Hindlimb muscle (tissue), 1 donor: ENCODE measurements at regions not wholly inside any gene's neighbourhood (a gene's known extent, or its start where the extent isn't known, plus 50 kb on each side); places are given as distances from the start of the nearest gene placed in this dataset.
"Not testable (repeated sequence)": the region's sequence is repeated elsewhere in the genome, so short reads cannot be mapped to it uniquely, and the experiment has no call there.

Experiments used
- DNase-seq: peaks from one replicate; pipeline ENCODE4 v3.0.0-alpha.2; 2013

DNA sequence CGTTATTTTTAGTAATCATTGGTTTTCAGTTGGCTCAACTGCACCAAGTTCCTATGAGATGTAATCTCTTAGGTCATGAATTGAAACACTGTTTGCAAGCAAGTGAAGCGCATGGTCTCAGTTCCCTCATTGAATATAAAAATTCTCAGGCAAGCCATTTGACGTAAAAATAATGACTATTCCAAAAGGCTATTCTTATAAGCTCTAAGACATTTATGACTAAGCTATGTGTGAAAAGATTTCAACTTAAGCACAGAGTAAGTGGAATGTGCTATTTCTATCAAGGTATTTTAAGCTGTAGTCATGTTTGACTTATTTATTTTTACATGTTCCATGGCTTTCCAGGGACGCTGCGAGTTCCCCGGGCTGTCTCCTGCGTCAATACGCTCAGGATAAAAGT, 248.5 kb downstream of the THBS2 start:
- DNase-seq: no peak

GRCh38 chr6:169000022-169000421, 253.6 kb downstream of the THBS2 start:
- no peak for DNase-seq

GRCh38 chr6:168999392-168999791, 254.3 kb downstream of the THBS2 start:
- DNase-seq: no peak

DNA sequence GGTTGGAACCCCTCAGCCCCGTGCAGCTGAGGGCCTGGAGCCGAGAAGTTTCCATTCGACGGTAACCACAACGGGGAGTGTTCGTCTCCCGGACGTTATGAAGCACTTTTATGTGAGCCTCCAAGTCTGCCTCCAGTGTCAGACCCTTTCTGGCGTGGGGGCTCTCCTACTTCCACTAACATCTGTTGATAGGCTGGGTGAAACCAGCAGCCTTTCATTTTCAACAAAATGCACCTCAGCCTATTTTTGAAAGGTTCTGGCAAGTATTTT, 257.4 kb downstream of the THBS2 start:
- no peak for DNase-seq

GRCh38 chr6:168995526-168996355, 257.9 kb downstream of the THBS2 start:
- peak; percentile 40 for DNase-seq

DNA sequence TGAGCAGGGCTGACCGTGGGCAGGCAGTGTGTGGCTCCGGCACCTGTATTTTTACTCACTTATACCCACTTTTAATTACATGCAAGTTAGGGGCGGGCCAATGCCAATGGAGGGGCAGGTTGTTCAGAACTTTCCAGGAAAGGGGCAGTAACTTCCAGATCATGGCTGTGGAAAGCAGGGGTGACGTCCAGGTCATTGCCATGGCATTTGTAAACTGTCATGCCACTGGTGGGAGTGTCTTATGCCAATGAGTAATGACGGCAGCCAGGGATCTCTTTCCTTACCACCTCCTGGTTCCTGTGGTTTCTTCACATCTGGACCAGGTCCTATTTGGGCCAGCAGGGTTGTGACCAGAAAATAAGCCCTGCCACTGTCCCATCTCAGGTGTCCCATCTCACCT, 258.7 kb downstream of the THBS2 start:
- DNase-seq: no peak

- no peak for DNase-seq
Observed at GRCh38 chr6:168992446-168993144, 261.1 kb downstream of the THBS2 start.

- DNase-seq: not testable (repeated sequence)
Observed at GRCh38 chr6:168991695-168992094, 262.0 kb downstream of the THBS2 start.

DNA sequence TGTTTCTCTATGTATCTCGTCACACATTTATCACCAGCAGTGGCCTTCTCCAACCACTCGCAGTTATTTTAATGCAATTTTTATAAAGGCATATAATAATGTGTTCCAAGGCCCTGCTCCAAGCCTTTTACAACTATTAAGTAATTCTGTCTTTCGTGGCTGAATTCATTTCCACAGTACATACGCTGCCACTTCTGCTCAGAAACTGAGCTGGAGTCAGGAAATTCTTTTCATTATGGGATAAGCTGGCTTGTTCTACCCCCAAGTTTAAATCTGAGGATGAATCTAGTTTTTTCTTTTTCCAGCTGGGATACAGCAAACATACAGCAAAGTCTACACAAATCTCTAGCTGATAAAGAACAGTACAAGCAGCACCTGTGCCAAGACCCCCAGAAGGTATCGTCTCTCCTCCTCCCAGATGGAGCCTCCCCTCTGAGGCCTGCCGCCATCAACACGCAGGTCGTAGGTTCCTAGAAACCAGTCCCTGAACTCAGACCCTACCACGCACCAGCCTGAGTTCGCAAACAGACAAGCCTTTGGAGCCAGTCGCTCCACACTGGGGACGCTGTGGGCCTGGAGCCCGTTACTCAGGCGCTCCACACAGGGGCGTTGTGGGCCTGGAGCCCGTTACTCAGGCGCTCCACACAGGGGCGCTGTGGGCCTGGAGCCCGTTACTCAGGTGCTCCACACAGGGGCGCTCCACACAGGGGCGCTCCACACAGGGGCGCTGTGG, 263.5 kb downstream of the THBS2 start:
- no peak for DNase-seq

DNA sequence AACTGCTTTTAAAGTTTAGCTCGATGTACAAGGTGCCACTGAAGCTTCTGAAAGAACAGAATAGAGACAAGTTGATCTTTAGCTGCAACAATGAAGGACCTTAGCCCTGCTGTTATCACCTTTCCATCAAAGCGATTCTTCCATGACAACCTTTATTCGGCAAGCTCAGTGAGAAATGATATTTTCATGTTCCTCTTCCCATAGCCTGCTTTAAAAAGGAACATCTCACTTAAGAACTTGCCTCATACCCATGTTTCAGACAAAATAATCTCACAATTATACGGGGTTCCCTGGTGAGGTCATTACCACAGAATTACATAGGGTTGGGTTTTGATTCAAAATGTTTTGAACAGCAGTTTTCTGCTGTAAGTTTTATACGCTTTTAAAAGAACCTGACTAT, 264.2 kb downstream of the THBS2 start:
- no peak for DNase-seq

DNA sequence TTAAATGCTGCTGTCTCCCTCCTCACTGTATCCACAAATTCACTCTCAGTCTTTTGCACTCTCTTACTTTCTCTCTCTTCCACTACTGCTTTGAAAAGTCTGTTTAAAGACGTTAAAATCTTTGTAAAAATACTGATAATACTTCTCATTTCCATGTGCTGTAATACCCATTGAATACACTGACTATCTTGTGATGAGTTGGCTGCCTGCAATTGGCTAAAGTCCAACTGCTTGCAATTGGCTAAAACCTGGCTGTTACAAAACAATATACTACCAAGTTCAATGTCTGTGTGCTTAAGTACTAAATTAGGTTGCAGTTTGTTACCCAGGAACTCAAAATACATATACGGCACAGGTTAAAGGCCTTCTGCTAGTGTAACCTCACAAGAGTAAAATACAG, 264.8 kb downstream of the THBS2 start:
- no peak for DNase-seq

GRCh38 chr6:168988280-168988679, 265.4 kb downstream of the THBS2 start:
- DNase-seq: no peak

GRCh38 chr6:168985705-168986104, 267.9 kb downstream of the THBS2 start:
- DNase-seq: no peak

GRCh38 chr6:168983925-168984324, 269.7 kb downstream of the THBS2 start:
- DNase-seq: no peak

GRCh38 chr6:168981187-168981586, 272.5 kb downstream of the THBS2 start:
- DNase-seq: no peak

- no peak for DNase-seq
Observed at GRCh38 chr6:168979254-168979653, 274.4 kb downstream of the THBS2 start.

- no peak for DNase-seq
Observed at GRCh38 chr6:168972128-168972527, 281.5 kb downstream of the THBS2 start.

DNA sequence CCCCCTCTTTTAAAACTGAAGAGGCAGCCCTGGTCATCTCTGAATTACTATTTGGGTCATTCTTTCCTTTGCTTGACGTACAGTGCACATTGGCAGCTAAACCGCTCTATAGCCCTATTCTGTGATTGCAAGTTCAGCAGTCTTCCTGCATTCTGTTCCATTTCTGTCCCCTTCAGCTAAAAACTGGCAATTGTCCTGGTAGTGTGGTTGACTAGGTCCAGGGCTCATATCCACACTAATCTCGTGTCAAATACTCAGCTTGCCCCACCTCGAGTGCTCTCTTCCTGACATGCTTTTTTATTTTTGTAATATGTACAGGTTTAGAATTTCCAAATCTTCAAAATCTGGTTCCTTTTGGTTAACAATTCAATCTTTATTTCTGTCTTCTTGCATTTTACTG, 282.1 kb downstream of the THBS2 start:
- DNase-seq: no peak

GRCh38 chr6:168968801-168969200, 284.8 kb downstream of the THBS2 start:
- no peak for DNase-seq

- peak; percentile 79 for DNase-seq
Observed at GRCh38 chr6:168968228-168968627, 285.4 kb downstream of the THBS2 start.

DNA sequence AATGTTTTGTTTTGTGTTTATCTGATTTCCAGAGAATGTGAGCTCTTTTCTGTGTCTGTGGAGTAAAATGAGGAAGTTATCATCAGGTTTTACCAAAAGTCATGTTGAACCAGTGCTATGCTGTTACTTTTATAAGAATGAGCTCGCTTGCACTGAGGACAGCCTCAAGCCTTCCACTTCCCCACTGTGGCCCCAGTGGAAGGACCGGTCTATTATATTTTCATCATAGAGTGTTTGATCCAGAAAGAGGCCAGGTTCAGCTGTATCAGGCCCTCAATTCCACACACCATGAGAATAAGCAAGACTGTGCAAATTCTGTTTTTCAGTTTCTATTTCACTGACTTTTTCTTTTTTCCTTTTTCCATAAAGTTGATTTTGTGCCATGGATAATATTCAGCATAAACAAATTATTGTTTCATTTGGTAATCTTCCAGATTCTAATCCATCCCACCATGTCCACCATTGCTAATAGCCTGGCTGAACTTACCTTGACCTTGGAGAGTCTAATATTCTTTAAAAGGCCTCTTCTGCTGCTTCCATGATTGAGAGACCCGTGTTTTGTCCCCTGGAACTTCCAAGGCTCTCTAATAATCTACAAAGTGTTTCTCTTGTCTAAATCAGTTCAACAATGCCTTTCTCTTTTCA, 286.2 kb downstream of the THBS2 start:
- peak; percentile 74 for DNase-seq

DNA sequence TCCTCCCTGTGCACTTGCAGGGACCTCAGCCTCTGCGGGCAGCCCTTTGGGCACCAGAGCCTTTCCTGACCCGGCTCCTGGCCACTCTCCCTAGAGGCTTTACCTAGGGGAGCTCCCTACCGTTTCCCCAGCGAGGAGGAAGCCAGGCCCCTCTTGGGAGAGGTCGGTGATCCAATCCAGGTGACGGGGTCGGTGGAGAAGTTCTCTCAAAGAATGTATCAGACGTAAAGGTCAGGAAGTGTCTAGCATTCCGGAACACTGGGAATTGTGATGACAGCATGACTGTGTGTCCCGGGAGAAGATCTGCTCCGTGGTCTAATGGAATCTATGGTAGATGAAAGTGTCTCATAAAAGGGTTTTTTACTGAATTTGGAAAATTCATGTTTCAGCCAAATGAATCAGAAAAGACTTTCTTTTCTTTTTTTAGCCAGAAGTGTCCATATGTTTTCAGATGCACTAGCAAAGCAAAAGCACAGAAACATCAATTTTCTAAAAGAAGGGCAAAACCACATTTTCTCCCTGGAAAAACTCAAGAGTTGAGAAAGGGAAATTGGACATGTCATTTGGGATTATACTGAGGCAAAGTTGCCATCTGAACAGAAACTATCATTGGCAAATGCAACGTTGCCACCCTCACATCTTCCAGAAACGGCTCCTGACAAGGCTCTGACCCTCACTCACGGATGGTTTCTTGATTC, 289.4 kb downstream of the THBS2 start:
- DNase-seq: no peak

DNA sequence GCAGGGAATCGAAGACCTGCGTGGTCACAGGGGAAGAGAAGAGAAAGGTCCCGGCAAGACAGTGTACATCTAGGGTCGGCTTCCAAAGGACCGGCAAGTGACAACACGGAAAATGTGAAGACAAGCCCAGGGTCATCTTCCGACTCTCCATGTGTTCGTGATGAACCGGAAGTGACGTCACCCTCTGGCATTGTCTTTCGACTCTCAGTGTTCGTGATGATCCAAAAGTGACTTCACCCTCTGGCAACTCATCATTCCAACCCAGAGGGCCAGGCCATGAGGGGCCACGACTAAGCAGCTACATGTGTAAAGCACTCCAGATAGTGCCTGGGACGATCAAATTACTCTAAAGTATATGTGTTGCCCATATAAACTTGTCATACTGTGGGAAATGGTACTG, 290.8 kb downstream of the THBS2 start:
- DNase-seq: peak; percentile 58
